NCI-H69 (cell line): ENCODE measurements at regions not wholly inside any gene's neighbourhood (a gene's known extent, or its start where the extent isn't known, plus 50 kb on each side); places are given as distances from the start of the nearest gene placed in this dataset.
"Not testable (repeated sequence)": the region's sequence is repeated elsewhere in the genome, so short reads cannot be mapped to it uniquely, and the experiment has no call there.

ENCODE experiments used
- DNase-seq: peaks from one replicate; lab custom pipeline; 2025; lab: John Stamatoyannopoulos, UW

DNA sequence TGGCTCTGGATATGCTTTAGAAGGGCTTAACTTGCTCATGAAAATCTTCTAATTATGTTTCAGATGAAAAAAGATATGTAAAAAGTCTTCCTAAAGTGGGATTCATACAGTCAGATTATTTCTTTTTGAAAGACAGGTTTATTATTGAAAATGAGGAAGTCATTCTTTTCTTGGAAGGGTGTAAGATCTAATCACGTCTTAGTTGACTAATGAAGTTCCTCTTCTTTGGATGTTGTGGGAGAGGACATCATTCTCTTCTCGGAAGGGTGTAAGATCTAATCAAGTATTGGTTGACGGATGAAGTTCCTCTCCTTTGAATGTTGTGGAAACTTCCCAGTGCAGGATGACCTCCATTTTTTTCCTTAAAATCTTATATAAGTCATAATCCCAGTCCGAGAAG, 74.9 kb downstream of the ALG10 start:
- DNase-seq = no peak

DNA sequence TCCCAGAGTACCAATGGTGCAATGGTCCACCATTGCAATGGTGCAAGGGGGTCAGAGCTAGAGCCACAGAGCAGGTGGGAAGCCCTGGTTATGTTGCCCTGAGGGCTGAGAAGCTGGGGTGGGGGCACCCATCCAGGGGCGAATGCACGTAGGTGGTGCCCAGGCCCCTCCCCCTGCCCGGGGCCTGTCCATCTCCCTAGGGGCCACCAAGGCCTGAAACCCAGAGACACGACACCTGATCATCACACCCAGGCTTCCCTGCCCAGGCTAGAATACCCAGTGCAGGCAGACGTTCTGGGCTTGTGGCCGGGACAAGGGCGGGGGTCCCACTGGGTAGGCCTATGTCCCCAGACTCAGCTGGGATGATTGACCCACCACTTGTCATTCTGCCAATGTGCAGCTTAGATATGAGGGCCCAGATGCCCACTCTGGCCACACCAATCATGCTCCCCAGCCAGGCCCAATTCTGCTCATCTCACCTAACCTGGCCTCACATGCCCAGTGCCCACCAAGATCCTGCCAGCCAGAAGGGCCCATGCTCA, 83.2 kb downstream of the ALG10 start:
- DNase-seq = no peak

DNA sequence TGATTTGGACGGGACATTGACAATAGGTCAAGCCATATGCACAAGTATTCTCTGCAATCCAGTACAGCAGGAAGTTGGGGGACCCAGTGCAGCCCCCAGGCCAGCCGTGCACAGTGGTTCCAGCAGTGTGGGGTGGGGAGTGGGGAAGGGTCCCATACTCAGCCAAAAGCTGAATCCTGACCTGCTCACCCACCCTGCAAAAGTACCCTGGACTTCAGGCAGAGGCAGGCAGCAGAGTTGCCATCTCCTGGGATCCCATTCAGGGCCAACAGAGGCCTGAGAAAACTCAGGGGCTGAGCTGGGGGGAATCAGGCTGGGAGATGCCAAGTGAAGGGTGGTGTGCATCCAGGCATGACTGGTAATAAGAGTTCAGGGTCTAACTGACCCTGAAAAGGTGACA, 83.9 kb downstream of the ALG10 start:
- DNase-seq = no peak

- no peak for DNase-seq
These were observed 84.7 kb downstream of the ALG10 start for GRCh38 chr12:34107016-34107415.

DNA sequence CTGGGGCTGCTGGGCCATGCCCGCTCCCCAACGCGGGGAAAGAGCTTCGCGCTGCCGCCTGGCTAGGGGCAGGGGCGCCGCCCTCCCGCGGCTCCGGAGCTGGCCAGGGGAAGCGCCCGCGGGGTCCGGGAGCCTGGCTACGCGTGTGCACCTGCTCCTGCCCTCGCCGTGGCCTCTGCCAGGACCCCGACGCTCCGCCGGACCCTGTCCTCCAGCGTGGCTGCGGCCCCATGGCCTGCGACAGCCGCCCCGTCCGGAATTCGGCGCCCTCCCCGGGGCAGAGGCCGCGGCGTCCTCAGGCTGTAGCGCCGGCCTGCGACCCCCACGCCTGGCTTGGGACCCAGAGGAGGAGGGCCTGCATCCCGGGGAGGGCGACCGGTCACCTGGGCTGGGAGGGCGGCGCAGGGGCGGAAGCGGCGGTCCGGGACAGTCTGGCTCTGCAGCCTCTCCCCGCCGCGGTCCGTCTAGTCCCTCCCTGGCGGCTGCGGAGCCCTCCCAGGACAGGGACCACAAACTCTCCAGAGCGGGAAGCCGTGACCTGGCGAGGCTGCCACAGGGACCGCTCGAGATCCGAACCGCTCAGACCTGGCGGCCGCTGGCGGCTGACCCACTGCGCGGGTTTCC, 85.6 kb downstream of the ALG10 start:
- no peak for DNase-seq

GRCh38 chr12:34108405-34108803, 86.1 kb downstream of the ALG10 start:
- DNase-seq = no peak

DNA sequence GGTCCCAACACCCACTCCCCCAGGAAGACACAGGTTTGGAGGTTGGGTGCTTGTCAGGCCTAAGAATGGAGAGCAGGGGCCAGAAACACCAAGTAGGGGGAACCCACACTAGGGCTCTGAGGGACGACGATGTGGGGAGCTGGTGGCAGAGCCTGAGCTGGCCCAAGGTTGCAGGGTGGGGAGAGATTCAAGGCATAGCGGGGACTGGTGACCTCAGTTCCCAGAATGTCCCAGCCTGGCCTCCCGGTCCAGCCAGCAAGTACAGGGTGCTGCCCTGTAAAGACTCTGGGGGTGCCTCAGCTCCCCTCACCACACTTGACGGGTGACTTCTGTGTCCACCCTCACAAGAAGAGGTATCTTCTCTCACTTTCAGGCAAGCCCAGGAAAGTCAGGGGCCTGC, 86.7 kb downstream of the ALG10 start:
- no peak for DNase-seq

DNA sequence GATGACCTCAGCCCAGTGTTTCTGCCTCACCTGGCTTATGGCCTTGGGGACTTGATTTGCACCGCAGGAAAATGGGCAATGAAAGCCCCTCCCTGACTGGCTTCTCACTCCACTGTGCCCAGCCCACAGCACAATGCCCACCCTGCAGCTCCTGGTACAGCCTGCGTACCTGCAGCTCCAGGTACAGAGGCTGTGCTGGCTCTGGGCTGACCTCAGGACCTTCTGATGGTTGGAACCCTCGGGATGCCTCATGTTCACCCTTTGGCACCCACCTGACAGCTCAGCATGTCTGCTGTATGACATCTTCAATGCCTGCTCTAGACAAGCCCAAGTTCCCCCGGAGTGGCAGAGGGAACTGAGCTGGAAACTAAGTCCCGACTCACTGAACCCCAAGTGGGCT, 87.1 kb downstream of the ALG10 start:
- no peak for DNase-seq

DNA sequence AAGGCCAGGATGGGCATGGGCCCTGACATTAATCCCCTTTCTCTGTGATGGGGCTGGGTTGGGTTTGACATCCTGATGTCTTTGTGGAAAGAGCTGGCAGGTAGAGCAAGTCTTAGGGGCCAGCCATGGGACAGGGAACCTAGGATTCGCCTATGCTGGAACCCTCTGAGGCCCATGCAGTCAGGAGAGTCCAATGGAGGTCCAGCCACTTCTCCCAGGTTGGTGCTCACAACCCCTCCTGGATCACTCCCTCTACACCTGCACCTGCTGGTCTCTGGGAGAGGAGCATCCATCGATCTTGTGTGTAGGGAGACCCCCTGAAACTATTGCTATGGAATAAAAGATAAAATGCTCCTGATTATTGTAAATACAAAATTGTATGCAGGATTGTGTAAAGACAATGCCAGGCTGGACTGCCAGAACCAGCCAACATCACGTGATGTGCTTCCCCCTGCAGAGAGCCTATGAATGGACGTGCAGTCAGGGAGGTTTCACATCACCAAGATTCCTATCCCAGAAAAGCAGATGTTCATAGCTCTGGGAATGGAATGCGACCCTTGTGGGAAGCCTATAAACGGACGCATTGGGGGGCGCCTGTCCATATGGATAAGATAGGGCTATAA, 87.7 kb downstream of the ALG10 start:
- DNase-seq = not testable (repeated sequence)

DNA sequence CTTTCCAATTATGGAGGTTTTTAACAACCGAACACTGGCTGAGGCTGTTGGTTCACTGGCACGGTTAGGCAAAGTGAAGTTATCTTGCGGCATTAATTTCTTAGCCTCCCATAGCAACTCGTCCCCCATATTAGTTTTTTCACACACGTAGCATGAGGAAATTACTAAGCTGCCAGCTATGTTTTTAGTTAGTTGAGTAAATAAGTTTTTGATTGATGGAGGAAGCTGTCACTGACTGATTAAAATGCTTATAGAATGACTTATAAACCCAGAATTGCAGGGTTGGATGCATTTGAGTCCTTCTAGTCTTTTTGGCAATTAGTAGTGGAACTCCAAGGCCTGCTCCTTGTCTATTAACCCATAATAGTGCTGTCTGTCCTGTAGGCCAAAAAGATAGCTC, 97.1 kb downstream of the ALG10 start:
- no peak for DNase-seq

GRCh38 chr12:34121360-34121759, 99.1 kb downstream of the ALG10 start:
- no peak for DNase-seq

DNA sequence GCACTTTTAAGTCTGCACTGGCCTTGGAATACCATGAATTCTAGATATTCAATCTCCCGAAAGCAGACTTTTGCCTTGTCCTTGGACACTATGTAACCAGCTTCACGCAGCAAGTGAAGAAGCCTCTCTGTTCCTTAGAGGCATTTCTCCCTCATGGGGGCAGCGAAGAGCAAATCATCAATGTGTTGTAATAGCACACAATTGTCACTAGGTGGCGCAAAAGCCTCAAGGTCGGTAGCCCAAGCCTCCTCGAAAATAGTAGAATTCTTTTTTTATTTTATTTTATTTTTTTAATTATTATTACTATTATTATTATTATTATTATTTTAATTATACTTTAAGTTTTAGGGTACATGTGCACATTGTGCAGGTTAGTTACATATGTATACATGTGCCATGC, 100.8 kb downstream of the ALG10 start:
- peak; percentile 10 for DNase-seq

DNA sequence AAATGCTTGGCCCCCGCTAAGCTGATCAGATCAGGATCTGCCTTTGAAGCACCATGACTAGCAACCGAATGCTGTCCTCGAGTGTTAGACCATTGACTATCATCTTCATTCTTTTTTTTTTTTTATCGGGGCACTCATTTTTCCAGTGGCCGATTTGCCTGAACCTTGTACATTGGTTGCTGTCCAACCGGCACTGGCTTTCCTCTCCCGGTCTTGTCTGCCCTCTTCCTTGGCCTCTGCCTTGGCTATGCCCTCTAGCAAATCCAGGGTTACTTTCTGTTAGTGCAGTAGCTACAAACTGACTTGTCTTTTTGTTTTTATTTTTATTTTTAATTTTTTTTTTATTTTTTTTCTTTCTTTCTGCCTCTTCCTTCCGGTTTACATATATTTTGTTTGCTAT, 102.3 kb downstream of the ALG10 start:
- DNase-seq = no peak

DNA sequence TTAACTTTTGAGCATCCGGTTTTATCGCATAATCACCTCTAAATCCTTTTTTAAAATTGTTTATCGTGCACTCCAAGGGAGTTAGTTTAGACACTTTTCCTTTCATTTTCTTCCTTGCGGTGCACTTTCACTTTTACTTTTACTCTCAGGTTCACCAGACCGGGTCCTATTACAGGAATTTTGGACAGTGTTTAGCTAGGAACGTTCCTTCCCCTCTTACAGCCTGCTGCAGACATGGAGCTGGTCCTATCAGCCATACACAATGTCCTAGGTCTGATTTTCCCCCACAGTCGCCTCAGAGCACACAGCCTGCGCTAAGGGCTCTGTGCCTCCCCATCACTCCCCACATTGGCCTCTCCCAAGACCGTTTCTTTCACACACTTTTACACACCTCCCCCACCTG, 103.9 kb downstream of the ALG10 start:
- no peak for DNase-seq

- no peak for DNase-seq
These were observed 104.5 kb downstream of the ALG10 start for GRCh38 chr12:34126805-34127204.

DNA sequence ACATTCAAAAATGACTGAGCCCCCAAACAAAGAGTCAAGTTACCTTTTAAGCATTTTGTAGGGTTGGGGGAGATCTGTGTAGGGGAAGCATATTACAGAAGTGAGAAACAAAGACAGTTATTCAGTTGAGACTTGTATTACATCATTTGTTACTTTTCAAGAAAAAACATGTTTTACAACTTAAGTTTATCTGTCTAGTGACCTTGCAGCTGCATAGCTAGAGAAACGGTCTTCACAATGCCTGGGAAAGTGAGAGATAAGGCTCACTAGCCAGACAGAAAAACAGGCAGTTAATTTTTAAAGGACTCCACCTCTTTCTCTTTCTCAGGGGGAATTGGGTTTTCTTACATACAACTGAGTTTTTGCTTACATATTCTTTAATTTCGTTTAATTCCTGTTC, 105.1 kb downstream of the ALG10 start:
- not testable (repeated sequence) for DNase-seq

DNA sequence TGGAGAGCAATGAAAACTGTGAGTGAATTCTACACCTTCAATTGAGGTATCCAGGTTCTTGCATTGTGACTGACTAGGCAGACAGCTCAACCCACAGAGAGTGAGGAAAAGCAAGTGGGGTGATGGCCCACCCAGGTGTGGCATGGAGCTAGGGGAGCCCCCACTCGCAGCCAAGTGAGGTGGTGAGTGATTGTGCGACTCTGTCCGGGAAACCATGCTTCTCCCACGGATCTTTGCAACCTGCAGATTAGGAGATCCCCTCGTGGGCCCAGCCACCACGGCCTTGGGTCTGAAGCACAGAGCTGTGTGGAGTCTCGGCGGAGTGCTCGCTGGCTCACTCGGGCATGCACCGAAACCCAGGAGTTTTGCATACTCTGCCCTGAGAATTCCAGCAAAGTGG, 120.1 kb downstream of the ALG10 start:
- DNase-seq = no peak

GRCh38 chr12:34151019-34151418, 128.7 kb downstream of the ALG10 start:
- DNase-seq = no peak

- no peak for DNase-seq
These were observed 141.1 kb downstream of the ALG10 start for GRCh38 chr12:34163443-34163842.

DNA sequence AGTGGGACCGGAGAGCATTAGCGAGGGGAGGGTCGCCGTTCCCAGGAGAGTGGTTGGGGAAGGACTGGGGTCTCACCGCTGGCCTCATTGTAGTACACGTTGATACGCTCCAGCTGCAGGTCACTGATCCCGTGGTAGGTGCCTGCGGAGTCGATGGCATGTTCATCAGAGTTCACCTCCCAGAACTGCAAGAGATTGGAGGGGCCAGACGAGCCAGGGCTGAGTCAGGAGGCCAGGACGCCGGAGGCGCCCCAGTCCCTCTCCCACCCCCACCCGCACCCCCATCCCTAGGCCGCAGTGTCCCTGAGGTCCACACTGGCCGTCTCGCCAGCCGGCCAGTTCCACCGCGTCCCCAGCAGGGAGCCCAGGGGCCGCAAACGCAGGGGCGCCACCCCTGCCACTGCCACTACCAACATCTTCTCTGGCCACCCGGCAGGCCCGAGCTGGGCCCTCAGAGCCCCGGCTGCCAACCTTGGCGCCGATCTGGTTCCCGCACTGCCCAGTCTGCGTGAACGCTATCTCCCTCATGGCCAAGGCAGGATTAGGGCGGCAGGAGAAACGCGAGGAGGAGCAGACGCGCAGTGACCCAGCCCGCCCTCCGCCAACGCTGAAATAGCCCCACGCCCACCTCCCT, 144.2 kb downstream of the ALG10 start:
- peak; percentile 1 for DNase-seq

DNA sequence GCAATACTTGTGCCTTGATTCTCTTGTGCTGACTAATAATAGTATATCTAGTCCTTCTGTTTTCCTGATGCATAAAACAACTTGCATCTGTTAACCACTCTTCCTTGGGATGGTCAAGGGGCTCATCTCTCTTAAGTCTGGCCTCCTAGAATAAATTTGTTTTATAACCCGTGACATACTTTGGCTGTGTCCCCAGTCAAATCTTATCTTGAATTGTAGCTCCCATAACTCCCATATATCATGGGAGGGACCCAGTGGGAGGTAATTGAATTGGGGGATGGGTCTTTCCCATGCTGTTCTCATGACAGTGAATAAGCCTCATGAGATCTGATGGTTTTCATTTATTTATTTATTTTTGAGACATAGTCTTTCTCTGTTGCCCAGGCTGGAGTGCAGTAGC, 146.2 kb downstream of the ALG10 start:
- DNase-seq = not testable (repeated sequence)

GRCh38 chr12:34186492-34186891, 164.2 kb downstream of the ALG10 start:
- no peak for DNase-seq

DNA sequence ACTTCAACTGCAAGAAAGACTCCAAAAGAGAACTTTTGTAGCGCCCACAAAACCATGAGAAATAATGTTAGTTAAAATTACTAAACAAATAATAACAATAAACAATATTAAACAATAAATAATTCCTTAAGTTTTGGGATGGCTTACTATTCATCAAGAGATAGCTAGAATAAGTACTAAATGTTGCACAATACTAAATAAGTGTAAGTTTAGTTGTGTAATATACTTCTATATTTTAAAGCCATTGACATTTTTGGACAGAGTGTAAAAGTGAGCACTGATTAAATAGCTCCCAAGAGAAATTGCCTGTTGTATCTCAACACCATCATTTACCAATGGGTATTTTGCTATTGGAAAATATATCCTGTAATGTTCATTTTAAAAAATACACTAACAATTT, 166.7 kb downstream of the ALG10 start:
- DNase-seq = no peak
